CD4-positive, alpha-beta T cell treated with Interleukin-17A for 1 hour (primary cell): ENCODE measurements at regions not wholly inside any gene's neighbourhood (a gene's known extent, or its start where the extent isn't known, plus 50 kb on each side); places are given as distances from the start of the nearest gene placed in this dataset.

Experiments used
- DNase-seq: peaks from one replicate; pipeline ENCODE4 v3.0.0-alpha.2; 2020

DNA sequence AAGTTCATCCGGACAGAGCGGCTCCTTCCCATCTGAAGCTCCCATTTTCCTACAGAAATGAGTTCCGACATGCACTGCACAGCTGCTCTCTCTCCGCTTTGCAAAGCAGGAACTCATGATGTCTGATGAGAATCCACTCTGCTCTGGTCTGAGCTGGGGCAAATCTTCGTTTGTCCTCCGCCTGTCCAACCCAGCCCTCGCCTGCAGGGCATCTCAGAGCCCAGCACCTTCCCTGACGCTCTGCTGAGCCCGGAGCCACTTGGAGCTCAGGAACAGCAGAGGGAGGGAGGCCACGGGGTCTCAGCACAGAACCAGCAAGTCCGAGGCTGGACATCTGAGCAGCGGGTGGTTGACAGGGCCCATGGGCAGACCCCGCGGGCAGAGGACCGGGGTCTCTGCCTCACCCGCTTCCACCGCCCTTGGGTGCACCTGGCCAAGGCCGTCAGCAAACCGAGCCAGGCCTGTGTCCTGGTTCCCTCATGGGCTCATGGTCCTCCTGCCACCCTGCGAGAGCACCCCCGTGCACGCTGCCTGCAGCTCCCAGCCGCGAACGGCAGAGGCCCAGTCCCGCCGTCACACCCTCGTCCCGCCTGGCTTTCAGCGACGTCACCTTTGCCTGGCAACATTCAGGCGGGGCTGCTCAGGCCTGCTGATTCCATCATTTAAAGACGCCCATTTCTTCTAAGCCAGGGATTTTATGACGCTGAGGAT is 78.5 kb upstream of the BHLHE23 start:
- DNase-seq, result no peak

- DNase-seq, result no peak
These were observed 77.8 kb upstream of the BHLHE23 start for GRCh38 chr20:63084563-63084927.

- no peak for DNase-seq
These were observed 77.2 kb upstream of the BHLHE23 start for GRCh38 chr20:63083831-63084562.

GRCh38 chr20:63082939-63083735 is 76.4 kb upstream of the BHLHE23 start:
- DNase-seq, result no peak

- peak; percentile 20 for DNase-seq
These were observed 75.7 kb upstream of the BHLHE23 start for GRCh38 chr20:63082308-63082938.

GRCh38 chr20:63081831-63082230 is 75.1 kb upstream of the BHLHE23 start:
- no peak for DNase-seq

DNA sequence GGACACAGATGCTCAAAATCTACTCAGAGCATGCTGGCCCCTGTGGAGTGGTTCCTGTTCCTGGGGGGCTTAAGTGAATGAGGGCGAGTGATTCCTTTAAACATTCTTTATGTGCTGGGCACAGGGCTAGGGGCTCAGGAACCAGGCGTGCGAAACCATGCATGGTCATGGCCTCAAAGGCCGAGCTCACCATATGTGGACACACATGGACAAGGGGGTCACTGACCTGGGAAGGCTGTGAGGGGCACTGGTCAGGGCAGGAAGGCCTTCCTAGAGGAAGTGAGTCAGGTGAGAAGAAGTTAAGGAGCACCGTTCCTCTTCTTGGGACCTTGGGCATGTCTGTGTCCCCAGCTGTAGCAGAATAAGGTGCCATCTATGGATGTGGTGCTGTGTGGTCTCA is 74.6 kb upstream of the BHLHE23 start:
- no peak for DNase-seq

GRCh38 chr20:63080811-63081210 is 74.0 kb upstream of the BHLHE23 start:
- no peak for DNase-seq

- DNase-seq, result no peak
These were observed 73.6 kb upstream of the BHLHE23 start for GRCh38 chr20:63080411-63080810.

- no peak for DNase-seq
These were observed 73.2 kb upstream of the BHLHE23 start for GRCh38 chr20:63079971-63080370.

DNA sequence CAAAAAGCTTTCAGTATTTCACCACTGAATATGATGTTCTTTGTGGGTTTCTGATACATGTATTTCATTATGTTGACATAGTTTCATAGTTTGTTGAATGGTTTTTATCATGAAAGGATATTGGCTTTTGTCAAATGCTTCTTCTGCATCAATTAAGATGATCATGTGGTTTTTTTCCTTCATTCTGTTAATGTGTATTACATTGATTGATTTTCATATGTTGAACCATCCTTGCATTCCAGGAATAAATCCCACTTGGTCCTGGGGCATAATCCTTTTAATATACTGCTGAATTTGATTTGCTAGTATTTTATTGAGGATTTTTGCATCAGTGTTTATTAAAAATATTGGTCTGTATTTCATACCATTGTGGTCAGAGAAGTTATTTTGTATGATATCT is 70.9 kb upstream of the BHLHE23 start:
- no peak for DNase-seq

DNA sequence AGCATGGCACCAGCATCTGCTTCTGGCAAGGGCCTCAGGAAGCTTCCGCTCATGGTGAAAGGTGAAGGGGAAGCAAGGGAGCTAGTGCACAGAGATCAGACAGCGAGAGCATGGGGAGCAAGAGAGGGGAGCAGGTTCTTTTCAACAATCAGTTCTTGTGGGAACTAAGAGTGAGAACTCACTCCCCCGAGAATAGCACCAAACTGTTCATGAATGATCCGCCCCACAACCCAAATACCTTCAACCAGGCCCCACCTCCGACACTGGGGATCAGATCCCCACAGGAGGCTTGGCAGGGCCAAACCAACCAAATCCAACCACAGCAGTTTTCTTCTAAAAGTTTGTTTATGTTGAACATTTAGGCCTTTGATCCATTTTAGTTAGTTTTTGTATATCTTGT is 69.7 kb upstream of the BHLHE23 start:
- DNase-seq, result no peak

DNA sequence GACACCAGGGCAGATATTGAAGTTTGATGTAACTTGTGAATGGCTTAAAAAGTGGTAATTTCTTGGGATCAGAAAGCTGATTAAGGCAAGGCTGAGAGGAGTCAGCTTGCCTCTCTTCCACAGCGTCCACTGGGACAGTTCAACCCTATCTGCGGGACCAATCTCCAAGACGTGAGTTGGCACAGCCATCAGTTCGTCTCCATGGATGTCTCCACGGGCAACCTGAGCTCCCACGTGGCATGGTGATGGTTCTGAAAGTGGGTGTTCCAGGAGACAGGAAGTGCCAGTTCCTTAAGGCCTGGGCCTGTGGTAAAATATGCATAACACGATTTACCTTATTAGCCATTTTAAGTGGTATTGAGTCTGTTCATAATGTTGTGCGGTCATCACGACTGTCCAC is 67.9 kb upstream of the BHLHE23 start:
- no peak for DNase-seq

- DNase-seq, result no peak
These were observed 67.4 kb upstream of the BHLHE23 start for GRCh38 chr20:63074182-63074581.

GRCh38 chr20:63073738-63074065 is 66.9 kb upstream of the BHLHE23 start:
- DNase-seq, result no peak

DNA sequence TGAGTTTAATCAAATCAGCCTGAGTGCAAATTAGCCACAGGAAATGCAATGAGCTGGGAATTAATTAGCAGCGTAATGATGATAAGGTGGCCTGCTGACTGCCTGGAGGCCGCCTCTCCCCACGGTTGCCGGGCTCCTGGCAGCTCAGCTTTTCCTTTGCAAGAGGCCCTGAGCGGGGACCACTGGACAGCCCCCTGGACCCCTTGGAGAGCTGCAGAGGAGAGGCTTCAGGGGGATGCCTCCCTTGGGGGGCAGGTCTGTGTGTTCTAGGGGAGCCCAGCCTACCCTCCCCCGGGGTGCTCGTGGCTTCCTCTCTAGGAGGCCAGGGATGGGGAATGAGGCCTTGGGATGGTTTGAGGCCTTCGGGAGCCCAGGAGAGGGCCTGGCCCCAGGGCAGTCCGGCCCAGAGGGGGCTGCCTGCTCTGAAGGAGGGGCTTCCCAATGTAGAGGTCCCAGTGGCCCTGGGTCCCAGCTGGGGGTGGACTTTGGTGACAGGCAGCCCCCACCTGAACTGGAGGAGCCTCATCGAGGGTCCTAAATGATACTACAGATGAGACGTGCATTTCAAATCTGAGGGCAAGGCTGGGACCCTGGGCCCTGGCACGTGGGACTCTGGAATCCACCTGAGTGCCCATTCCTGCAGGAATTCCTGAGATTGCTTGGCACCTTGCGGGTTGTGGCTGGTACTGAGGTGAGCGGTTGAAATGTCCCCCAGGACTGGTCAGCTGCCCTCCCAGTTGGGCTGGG is 66.4 kb upstream of the BHLHE23 start:
- no peak for DNase-seq

GRCh38 chr20:63072231-63072791 is 65.5 kb upstream of the BHLHE23 start:
- no peak for DNase-seq

DNA sequence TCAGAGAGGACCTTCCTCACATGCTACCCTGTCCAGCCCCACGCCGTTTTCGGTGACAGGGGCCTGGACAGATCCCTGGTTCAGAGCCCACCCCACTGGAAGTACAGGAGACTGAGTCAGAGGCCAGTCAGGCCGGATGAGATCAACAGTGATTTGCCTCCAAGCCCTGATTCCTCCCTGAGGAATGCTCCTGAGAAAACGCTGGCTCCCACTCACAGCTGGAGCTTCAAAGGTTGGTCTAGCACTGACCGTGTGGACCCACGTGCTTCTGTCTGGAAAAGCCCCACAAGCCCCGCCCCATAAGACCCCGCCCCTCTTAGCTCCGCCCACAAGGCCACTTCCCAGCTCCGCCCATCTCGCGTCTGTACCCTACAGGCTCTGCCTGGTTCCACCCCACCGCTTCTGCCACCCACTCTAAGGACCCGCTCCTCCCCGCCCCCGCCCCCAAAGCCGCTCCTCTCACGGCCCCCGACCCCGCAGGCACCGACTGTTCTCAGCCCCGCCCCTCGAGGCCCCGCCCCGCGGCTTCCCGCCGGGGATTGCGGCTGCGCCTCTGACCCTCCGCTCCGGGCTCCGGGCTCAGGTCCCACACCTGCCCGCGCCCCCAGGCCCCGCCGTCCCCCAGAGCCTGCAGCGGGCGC is 64.9 kb upstream of the BHLHE23 start:
- DNase-seq, result peak; percentile 10

DNA sequence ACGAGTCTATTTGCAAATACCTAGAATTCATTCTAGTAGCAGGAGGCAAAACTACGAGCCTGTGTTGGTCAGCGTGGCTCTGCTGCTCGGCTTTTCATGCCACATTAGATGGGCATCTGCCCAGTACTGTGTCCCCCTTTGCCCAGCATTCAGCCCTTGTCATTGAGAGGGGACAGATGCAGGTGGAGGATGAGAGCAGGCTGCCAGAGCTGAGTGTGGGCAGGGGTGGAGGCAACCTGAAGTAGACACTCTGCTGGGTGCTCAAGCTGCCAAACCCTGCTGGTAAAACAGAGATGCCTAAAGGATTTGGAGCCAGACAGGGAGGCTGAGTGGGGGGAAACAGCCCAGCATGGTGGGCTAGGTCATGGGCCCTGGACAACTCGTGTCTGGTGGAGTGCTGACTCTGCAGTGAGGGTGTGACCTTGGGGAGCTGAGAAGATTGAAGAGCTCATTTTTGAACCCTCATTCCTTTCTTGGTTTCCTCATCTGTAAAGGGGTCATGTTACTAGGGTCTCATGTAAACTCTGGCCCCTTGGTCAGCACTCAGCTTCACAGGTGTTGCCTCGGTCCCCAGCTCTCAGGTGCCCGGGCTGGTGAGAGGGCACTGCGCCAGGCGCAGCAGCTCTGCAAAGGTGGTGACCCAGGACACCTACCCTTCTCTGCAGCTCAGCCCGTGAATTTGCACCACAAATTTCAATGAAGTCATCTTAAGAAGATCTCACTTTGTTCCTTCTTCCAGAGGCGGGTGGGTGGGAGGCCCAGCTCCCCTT is 64.2 kb upstream of the BHLHE23 start:
- no peak for DNase-seq

GRCh38 chr20:63070301-63070625 is 63.5 kb upstream of the BHLHE23 start:
- no peak for DNase-seq

GRCh38 chr20:63068711-63069367 is 62.1 kb upstream of the BHLHE23 start:
- DNase-seq, result no peak
